Muscle of leg (tissue), 3 donors: ENCODE measurements at regions not wholly inside any gene's neighbourhood (a gene's known extent, or its start where the extent isn't known, plus 50 kb on each side); places are given as distances from the start of the nearest gene placed in this dataset.
A peak's percentile ranks its signal among the peaks of the same experiment; 100 is the strongest.
"Not testable (repeated sequence)": the region's sequence is repeated elsewhere in the genome, so short reads cannot be mapped to it uniquely, and the experiment has no call there.

Experiments used
- DNase-seq: peaks from one replicate; pipeline ENCODE4 v3.0.0; 2013
- H3K27ac ChIP-seq: one replicate; pipeline ENCODE4 v1.5.1; 2013; ENCODE audit warnings: mild to moderate bottlenecking, low read length, control low read depth
- H3K27me3 ChIP-seq: one replicate; pipeline ENCODE4 v1.6.1; 2013; ENCODE audit warnings: low read length; ENCODE audit not compliant: control insufficient read depth, insufficient read depth
- H3K36me3 ChIP-seq: one replicate; pipeline ENCODE4 v1.6.1; 2013; ENCODE audit warnings: low read length; ENCODE audit not compliant: control insufficient read depth, insufficient read depth
- H3K4me1 ChIP-seq: one replicate; pipeline ENCODE4 v1.6.1; 2013; ENCODE audit warnings: low read length; ENCODE audit not compliant: control insufficient read depth, insufficient read depth
- H3K4me3 ChIP-seq: one replicate; pipeline ENCODE4 v1.5.1; 2013; ENCODE audit warnings: low read length, control low read depth
- H3K9me3 ChIP-seq: replicated peaks from 2 replicates; pipeline ENCODE4 v1.6.1; 2013; ENCODE audit warnings: low read depth, low read length; ENCODE audit not compliant: control insufficient read depth
- WGBS: methylation state at CpG from one replicate; pipeline ENCODE4 v1.1.5; 2013; ENCODE audit warnings: missing lambda C conversion rate; ENCODE audit not compliant: insufficient coverage; 5-methylcytosine and 5-hydroxymethylcytosine counted together

- no peak overlapping the region for H3K27ac ChIP-seq
- H3K27me3 ChIP-seq, result peaks cover 6% of the 10 kb centered on the region
- H3K4me1 ChIP-seq, result peaks cover 14% of the 10 kb centered on the region
- H3K9me3 ChIP-seq, result no peaks in the 10 kb centered on the region
- no peak overlapping the region for H3K4me3 ChIP-seq
- WGBS, result 28% methylated on average over 18 of the region's 23 CpGs
- H3K36me3 ChIP-seq, result no peaks in the 10 kb centered on the region
- peak; percentile 79 for DNase-seq
Observed at GRCh38 chr2:239735131-239735828, 289.9 kb downstream of the NDUFA10 start.

GRCh38 chr2:239734436-239735005, 290.6 kb downstream of the NDUFA10 start:
- no peak overlapping the region for H3K4me3 ChIP-seq
- 86% methylated on average over 6 of the region's 8 CpGs for WGBS
- H3K27me3 ChIP-seq, result peaks cover 6% of the 10 kb centered on the region
- H3K27ac ChIP-seq, result no peak overlapping the region
- peaks cover 14% of the 10 kb centered on the region for H3K4me1 ChIP-seq
- no peak for DNase-seq
- H3K9me3 ChIP-seq, result no peaks in the 10 kb centered on the region
- no peaks in the 10 kb centered on the region for H3K36me3 ChIP-seq

DNA sequence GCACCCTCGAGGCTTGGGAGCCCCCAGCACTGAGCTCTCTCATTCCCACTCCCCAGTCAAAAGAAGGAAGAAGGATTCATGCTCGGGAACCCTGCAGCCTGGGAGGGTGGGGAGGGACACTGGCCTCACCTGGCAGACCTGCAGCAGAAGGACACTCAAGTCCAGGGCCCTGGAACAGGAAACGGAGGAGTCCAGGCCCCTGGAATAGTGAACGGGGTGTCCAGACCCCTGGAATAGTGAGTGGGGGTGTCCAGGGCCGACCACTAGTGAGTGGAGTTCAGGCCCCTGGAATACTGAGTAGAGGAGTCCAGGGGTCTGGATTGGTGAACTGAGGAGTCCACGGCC, 292.5 kb downstream of the NDUFA10 start:
- WGBS, result 86% methylated on average over 4 of the region's 6 CpGs
- Histone ChIP-seq H3K27me3 (peaks cover 10% of the 10 kb centered on the region), H3K36me3 (no peaks in the 10 kb centered on the region), H3K4me3 (no peak overlapping the region), H3K4me1 (peaks cover 24% of the 10 kb centered on the region), H3K9me3 (no peaks in the 10 kb centered on the region), H3K27ac (no peak overlapping the region)
- no peak for DNase-seq

GRCh38 chr2:239731998-239732665, 293.0 kb downstream of the NDUFA10 start:
- Histone ChIP-seq H3K27ac (no peak overlapping the region), H3K4me3 (no peak overlapping the region), H3K9me3 (no peaks in the 10 kb centered on the region), H3K36me3 (no peaks in the 10 kb centered on the region), H3K27me3 (peaks cover 10% of the 10 kb centered on the region), H3K4me1 (peaks cover 27% of the 10 kb centered on the region)
- no peak for DNase-seq
- 93% methylated on average over 5 of the region's 6 CpGs for WGBS

GRCh38 chr2:239731422-239731821, 293.7 kb downstream of the NDUFA10 start:
- H3K36me3 ChIP-seq, result no peaks in the 10 kb centered on the region
- H3K4me3 ChIP-seq, result no peak overlapping the region
- H3K4me1 ChIP-seq, result peaks cover 29% of the 10 kb centered on the region
- H3K9me3 ChIP-seq, result no peaks in the 10 kb centered on the region
- peaks cover 10% of the 10 kb centered on the region for H3K27me3 ChIP-seq
- no peak for DNase-seq
- no peak overlapping the region for H3K27ac ChIP-seq
- WGBS, result 82% methylated on average over 10 of the region's 10 CpGs

GRCh38 chr2:239730897-239731296, 294.2 kb downstream of the NDUFA10 start:
- peaks cover 33% of the 10 kb centered on the region for H3K4me1 ChIP-seq

DNA sequence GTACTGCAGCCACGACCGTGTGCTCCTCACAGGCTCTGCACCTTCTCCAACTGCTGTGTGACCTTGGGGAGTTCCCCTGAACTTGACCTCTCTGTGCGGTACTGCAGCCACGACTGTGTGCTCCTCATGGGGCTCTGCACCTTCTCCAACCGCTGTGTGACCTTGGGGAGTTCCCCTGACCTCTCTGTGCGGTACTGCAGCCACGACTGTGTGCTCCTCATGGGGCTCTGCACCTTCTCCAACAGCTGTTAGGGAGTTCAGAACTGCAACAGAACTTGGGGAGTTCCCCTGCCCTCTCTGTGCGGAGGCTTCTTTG, 294.6 kb downstream of the NDUFA10 start:
- not testable (repeated sequence) for H3K36me3 ChIP-seq, DNase-seq, H3K4me3 ChIP-seq, H3K9me3 ChIP-seq, H3K27ac ChIP-seq
- WGBS, result 64% methylated on average over 7 of the region's 8 CpGs
- H3K4me1 ChIP-seq, result peaks cover 33% of the 10 kb centered on the region
- H3K27me3 ChIP-seq, result peaks cover 10% of the 10 kb centered on the region

More at GRCh38 chr2:239730897-239731296, 294.2 kb downstream of the NDUFA10 start:
- no peak overlapping the region for H3K27ac ChIP-seq
- H3K4me3 ChIP-seq, result no peak overlapping the region
- H3K9me3 ChIP-seq, result no peaks in the 10 kb centered on the region
- peaks cover 10% of the 10 kb centered on the region for H3K27me3 ChIP-seq
- 54% methylated on average over 7 of the region's 8 CpGs for WGBS
- DNase-seq, result no peak
- H3K36me3 ChIP-seq, result no peaks in the 10 kb centered on the region

DNA sequence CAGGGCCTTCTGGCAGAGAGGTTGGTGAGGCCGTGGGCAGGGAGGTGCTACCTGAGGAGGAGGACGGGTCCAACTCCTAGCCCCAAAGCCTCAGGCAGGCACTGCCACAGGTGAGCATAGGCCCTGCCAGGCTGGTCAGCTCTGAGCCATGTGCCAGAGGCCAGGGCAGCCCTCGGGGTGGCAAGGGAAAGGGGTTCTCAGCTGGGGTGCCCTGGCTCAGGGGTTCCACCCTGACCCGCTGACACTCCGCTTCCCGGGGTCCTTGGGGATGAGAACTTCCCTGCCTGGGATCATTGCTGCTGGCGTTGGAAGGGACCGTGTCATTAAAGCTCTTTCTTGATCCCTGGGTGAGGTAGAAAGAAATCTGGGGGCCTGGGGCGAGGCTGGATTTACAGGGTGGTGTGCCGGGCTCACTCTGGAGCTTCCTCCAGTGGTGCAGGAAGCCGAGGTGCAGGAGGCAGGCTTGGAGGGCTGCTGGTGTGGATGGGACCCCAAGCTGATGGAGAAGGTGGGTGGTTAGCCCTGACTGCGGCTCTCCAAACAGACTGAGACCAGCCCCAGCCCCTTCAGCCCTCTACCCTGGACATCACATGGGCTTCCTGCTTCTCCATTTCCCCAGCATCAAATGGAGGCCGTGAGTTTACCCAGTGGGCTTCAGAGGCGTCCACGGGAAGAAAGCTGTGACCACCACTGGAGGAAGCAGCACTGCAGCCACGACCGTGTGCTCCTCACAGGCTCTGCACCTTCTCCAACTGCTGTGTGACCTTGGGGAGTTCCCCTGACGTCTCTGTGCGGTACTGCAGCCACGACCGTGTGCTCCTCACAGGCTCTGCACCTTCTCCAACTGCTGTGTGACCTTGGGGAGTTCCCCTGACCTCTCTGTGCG, 295.2 kb downstream of the NDUFA10 start:
- Histone ChIP-seq H3K27me3 (peaks cover 10% of the 10 kb centered on the region), H3K36me3 (no peaks in the 10 kb centered on the region), H3K4me1 (peaks cover 30% of the 10 kb centered on the region), H3K27ac (no peak overlapping the region), H3K9me3 (no peaks in the 10 kb centered on the region), H3K4me3 (no peak overlapping the region)
- WGBS, result 73% methylated on average over 16 of the region's 22 CpGs
- no peak for DNase-seq

GRCh38 chr2:239729151-239729550, 296.0 kb downstream of the NDUFA10 start:
- Histone ChIP-seq H3K9me3 (no peaks in the 10 kb centered on the region), H3K27ac (no peak overlapping the region), H3K27me3 (peaks cover 10% of the 10 kb centered on the region), H3K4me1 (peaks cover 34% of the 10 kb centered on the region), H3K4me3 (no peak overlapping the region), H3K36me3 (no peaks in the 10 kb centered on the region)
- DNase-seq, result no peak
- WGBS, result 93% methylated on average over 10 of the region's 17 CpGs

GRCh38 chr2:239728751-239729150, 296.4 kb downstream of the NDUFA10 start:
- WGBS, result 77% methylated on average over 15 of the region's 15 CpGs
- Histone ChIP-seq H3K36me3 (no peaks in the 10 kb centered on the region), H3K4me1 (peaks cover 38% of the 10 kb centered on the region), H3K4me3 (no peak overlapping the region), H3K27ac (no peak overlapping the region), H3K9me3 (no peaks in the 10 kb centered on the region), H3K27me3 (peaks cover 10% of the 10 kb centered on the region)
- DNase-seq, result no peak
